ENCODE measurements at regions not wholly inside any gene's neighbourhood (a gene's known extent, or its start where the extent isn't known, plus 50 kb on each side); places are given as distances from the start of the nearest gene placed in this dataset.

DNA sequence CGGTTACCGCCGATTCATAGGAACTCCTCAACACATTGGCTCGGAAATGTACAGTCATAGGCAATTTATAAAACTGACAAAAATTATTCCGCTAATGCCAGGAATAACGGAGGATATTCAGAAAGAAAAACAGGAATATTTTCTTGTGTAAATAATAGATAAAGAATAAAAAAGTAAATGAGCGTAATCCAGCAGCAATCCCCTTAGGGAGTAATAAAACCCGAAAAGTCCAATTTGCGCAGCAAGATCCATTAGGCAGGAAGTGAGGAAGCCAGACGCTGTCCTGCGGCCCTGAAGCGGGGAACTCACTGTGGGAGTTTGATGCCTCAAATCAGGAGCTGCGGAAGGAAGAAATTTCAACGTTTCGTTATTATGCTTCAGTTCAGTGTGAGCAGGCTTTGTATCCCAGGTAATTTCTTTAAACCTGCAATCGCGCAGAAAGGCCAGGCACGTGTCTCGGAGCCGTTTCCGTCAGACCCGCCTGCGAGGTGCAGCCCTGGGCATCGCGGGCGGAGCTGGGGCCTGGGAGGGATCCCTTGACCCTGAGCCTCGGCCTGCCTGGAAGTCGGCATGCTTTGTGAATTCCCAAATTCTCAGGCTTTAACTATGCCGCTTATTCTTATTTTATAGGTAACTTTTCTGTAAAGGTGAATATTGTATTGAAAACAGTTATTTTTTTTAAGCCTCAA is 180.9 kb upstream of the ALKAL2 start:
- no peaks in the 10 kb centered on the region for H3K36me3 ChIP-seq (ENCODE audit: low read depth)
- H3K27me3 ChIP-seq (ENCODE audit: insufficient read depth, low read depth): 0 out of 2 replicates have a peak, but pooled peaks cover 7% of the 10 kb centered on the region
- H3F3A ChIP-seq (ENCODE audit: insufficient read depth, low read depth): no peaks in the 10 kb centered on the region
- no peak overlapping the region for H2AFZ ChIP-seq
- TF ChIP-seq, protein P1, sequence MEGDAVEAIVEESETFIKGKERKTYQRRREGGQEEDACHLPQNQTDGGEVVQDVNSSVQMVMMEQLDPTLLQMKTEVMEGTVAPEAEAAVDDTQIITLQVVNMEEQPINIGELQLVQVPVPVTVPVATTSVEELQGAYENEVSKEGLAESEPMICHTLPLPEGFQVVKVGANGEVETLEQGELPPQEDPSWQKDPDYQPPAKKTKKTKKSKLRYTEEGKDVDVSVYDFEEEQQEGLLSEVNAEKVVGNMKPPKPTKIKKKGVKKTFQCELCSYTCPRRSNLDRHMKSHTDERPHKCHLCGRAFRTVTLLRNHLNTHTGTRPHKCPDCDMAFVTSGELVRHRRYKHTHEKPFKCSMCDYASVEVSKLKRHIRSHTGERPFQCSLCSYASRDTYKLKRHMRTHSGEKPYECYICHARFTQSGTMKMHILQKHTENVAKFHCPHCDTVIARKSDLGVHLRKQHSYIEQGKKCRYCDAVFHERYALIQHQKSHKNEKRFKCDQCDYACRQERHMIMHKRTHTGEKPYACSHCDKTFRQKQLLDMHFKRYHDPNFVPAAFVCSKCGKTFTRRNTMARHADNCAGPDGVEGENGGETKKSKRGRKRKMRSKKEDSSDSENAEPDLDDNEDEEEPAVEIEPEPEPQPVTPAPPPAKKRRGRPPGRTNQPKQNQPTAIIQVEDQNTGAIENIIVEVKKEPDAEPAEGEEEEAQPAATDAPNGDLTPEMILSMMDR (conservative IDR thresholded peaks at IDR 0.05): no peak
- TF ChIP-seq EZH2 (IDR thresholded peaks at IDR 0.05; ENCODE audit: low read depth): no peak
- H3K4me3 ChIP-seq: no peak overlapping the region
- 0 out of 2 replicates have a peak, but pooled peaks cover 5% of the 10 kb centered on the region for H3K9me3 ChIP-seq (ENCODE audit: insufficient read depth, low read depth)
- intact Hi-C loops (cut with micrococcal nuclease; ENCODE audit: unreplicated experiment): no loop called here
- no peak overlapping the region for H3K4me2 ChIP-seq
- H3K27ac ChIP-seq: no peak overlapping the region
- no peaks in the 10 kb centered on the region for H3K4me1 ChIP-seq (replicated peaks; ENCODE audit: insufficient read depth)
- DNase-seq: peak in 1 of 2 experiments; percentile 26
- ChIA-PET CTCF (no interaction called here), POLR2A (ENCODE audit: unreplicated experiment) (no interaction called here)
- H3K9me2 ChIP-seq (ENCODE audit: insufficient read depth): no peaks in the 10 kb centered on the region
- BruUV-seq (replicated peaks): no TSS peak
- H3K79me2 ChIP-seq (ENCODE audit: low read depth): no peaks in the 10 kb centered on the region
- H4K20me1 ChIP-seq (ENCODE audit: insufficient read depth): no peaks in the 10 kb centered on the region

DNA sequence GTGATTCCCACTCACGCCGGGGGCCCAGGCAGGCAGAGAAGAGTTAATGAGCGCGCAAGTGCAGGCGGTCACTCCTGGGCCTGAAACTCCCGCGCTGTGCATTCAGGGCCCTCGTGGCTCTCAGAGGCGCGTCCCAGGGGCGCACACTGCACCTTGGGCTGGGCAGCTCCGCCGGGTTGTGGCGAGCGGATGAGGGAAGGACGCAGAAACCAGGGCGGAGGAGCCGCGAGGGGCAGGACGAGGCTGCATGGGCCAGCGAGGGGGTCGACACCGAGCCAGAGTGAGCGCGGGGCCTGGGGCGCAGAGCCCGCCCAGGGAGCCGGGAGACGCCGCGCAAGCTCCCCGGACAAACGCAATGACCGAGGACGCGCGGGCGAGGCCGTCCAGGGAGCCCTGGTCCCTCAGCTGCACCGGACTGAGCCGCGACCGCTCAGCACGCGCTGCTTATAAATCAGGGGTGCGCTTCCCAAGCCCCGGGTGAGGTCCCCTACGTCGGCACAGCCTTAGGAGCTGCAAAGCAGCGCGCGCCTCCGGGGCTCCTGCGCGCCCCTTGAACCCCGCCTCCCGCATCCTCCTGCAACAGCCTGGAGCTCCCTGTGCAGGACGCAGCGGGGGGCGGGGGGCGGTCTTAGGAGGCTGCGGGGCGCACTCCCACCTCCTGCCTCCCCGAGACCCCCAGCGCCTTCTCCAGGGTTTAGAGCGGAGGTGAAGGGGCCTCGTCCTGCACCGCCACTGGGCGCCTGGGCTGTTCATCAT is 180.2 kb upstream of the ALKAL2 start:
- intact Hi-C loops (cut with micrococcal nuclease; ENCODE audit: unreplicated experiment): no loop called here

DNA sequence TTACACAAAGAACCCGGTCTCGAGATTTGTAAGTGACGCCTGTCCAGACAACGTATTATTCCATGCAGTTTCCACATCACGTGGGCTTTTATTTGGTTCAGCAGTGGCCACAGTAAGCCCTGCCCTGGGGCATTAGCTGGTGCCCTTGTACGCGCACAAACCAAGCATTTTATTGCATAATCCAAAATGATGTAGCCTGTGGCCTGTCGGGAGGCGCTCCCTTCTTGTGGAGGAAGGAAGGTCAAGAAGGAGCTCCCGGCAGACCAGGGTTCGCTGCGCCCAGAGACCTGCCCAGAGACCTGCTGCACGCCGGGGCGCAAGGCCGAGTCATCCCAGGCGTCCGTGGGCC is 179.6 kb upstream of the ALKAL2 start:
- TF ChIP-seq EZH2 (IDR thresholded peaks at IDR 0.05; ENCODE audit: low read depth): no peak
- TF ChIP-seq, protein P1 (conservative IDR thresholded peaks at IDR 0.05): no peak
- 0 out of 2 replicates have a peak, but pooled peaks cover 7% of the 10 kb centered on the region for H3K27me3 ChIP-seq (ENCODE audit: insufficient read depth, low read depth)
- H3K4me3 ChIP-seq: no peak overlapping the region
- no TSS peak for BruUV-seq (replicated peaks)
- no peaks in the 10 kb centered on the region for H3K9me3 ChIP-seq (ENCODE audit: insufficient read depth, low read depth)
- intact Hi-C loops (cut with micrococcal nuclease; ENCODE audit: unreplicated experiment): no loop called here
- POLR2A ChIA-PET (ENCODE audit: unreplicated experiment): no interaction called here
- no peaks in the 10 kb centered on the region for H3K4me1 ChIP-seq (replicated peaks; ENCODE audit: insufficient read depth)
- H3K27ac ChIP-seq: no peak overlapping the region
- no peaks in the 10 kb centered on the region for H3F3A ChIP-seq (ENCODE audit: insufficient read depth, low read depth)
- H4K20me1 ChIP-seq (ENCODE audit: insufficient read depth): no peaks in the 10 kb centered on the region
- H3K4me2 ChIP-seq: peak overlapping the region; percentile 32
- no peaks in the 10 kb centered on the region for H3K36me3 ChIP-seq (ENCODE audit: low read depth)
- no peak overlapping the region for H2AFZ ChIP-seq
- DNase-seq: peak in 1 of 2 experiments; percentile 59
- no peaks in the 10 kb centered on the region for H3K9me2 ChIP-seq (ENCODE audit: insufficient read depth)
- CTCF ChIA-PET: no interaction called here
- H3K79me2 ChIP-seq (ENCODE audit: low read depth): no peaks in the 10 kb centered on the region

More for the DNA sequence above, 180.2 kb upstream of the ALKAL2 start:
- no peak overlapping the region for H3K27ac ChIP-seq
- H4K20me1 ChIP-seq (ENCODE audit: insufficient read depth): no peaks in the 10 kb centered on the region
- 0 out of 2 replicates have a peak, but pooled peaks cover 7% of the 10 kb centered on the region for H3K27me3 ChIP-seq (ENCODE audit: insufficient read depth, low read depth)
- no peak overlapping the region for H3K4me2 ChIP-seq
- no peaks in the 10 kb centered on the region for H3K79me2 ChIP-seq (ENCODE audit: low read depth)
- no peaks in the 10 kb centered on the region for H3K9me3 ChIP-seq (ENCODE audit: insufficient read depth, low read depth)
- H3K4me1 ChIP-seq (replicated peaks; ENCODE audit: insufficient read depth): no peaks in the 10 kb centered on the region
- H3K4me3 ChIP-seq: no peak overlapping the region
- no peak for TF ChIP-seq EZH2 (IDR thresholded peaks at IDR 0.05; ENCODE audit: low read depth)
- TF ChIP-seq, protein P1 (conservative IDR thresholded peaks at IDR 0.05): no peak
- CTCF ChIA-PET: no interaction called here
- no peaks in the 10 kb centered on the region for H3K9me2 ChIP-seq (ENCODE audit: insufficient read depth)
- BruUV-seq (replicated peaks): no TSS peak
- H3K36me3 ChIP-seq (ENCODE audit: low read depth): no peaks in the 10 kb centered on the region
- peak in 1 of 2 experiments; percentile 8 for DNase-seq
- no peaks in the 10 kb centered on the region for H3F3A ChIP-seq (ENCODE audit: insufficient read depth, low read depth)
- POLR2A ChIA-PET (ENCODE audit: unreplicated experiment): no interaction called here
- no peak overlapping the region for H2AFZ ChIP-seq
